Parathyroid adenoma (tissue), 2 donors: ENCODE measurements at regions not wholly inside any gene's neighbourhood (a gene's known extent, or its start where the extent isn't known, plus 50 kb on each side); places are given as distances from the start of the nearest gene placed in this dataset.

ENCODE experiments used
- H2AFZ ChIP-seq: fragments of 300-600 bp; sonication (generic); one replicate; pipeline ENCODE4 v1.7.0; 2017; ENCODE audit warnings: antibody characterized with exemption, mild to moderate bottlenecking
- H3K27ac ChIP-seq: fragments of 300-600 bp; sonication (generic); one replicate; pipeline ENCODE4 v1.7.0; 2017
- H3K27me3 ChIP-seq: fragments of 300-600 bp; sonication (generic); one replicate; pipeline ENCODE4 v1.7.0; 2017; ENCODE audit warnings: low read length; ENCODE audit not compliant: control insufficient read depth, insufficient read depth
- H3K36me3 ChIP-seq: fragments of 300-600 bp; sonication (generic); one replicate; pipeline ENCODE4 v1.7.0; 2017; ENCODE audit warnings: low read length; ENCODE audit not compliant: control insufficient read depth, insufficient read depth
- H3K4me1 ChIP-seq: fragments of 300-600 bp; sonication (generic); one replicate; pipeline ENCODE4 v1.7.0; 2017; ENCODE audit warnings: control low read depth
- H3K4me2 ChIP-seq: fragments of 300-600 bp; sonication (generic); one replicate; pipeline ENCODE4 v1.7.0; 2017; ENCODE audit warnings: low read length
- H3K4me3 ChIP-seq: fragments of 300-600 bp; sonication (generic); one replicate; pipeline ENCODE4 v1.7.0; 2017; ENCODE audit warnings: low read depth, low read length
- H3K79me2 ChIP-seq: fragments of 300-600 bp; sonication (generic); one replicate; pipeline ENCODE4 v1.7.0; 2017; ENCODE audit warnings: control low read depth
- H3K9ac ChIP-seq: fragments of 300-600 bp; sonication (generic); one replicate; pipeline ENCODE4 v1.7.0; 2017; ENCODE audit warnings: mild to moderate bottlenecking
- H3K9me3 ChIP-seq: fragments of 300-600 bp; sonication (generic); one replicate; pipeline ENCODE4 v1.7.0; 2017; ENCODE audit warnings: low read length; ENCODE audit not compliant: control insufficient read depth
- CTCF ChIP-seq: fragments of 300-600 bp; sonication (generic); IDR thresholded peaks from one replicate; pipeline ENCODE4 v1.7.0; 2017; ENCODE audit warnings: antibody characterized with exemption, mild to moderate bottlenecking
- donor health status: primary hyperparathyroidism.

GRCh38 chr4:116590648-116591047 is 494.7 kb downstream of the TRAM1L1 start:
- H3K9me3 ChIP-seq: no peaks in the 10 kb centered on the region
- no peak overlapping the region for H3K27ac ChIP-seq
- no peaks in the 10 kb centered on the region for H3K27me3 ChIP-seq
- no peak overlapping the region for H3K4me2 ChIP-seq
- no peaks in the 10 kb centered on the region for H3K79me2 ChIP-seq
- no peak overlapping the region for H3K4me3 ChIP-seq
- no peak for TF ChIP-seq CTCF
- H2AFZ ChIP-seq: no peak overlapping the region
- H3K4me1 ChIP-seq: no peaks in the 10 kb centered on the region
- H3K36me3 ChIP-seq: no peaks in the 10 kb centered on the region
- H3K9ac ChIP-seq: no peak overlapping the region

- Histone ChIP-seq H3K9ac (no peak overlapping the region), H3K4me3 (no peak overlapping the region), H3K4me1 (no peaks in the 10 kb centered on the region), H3K27me3 (no peaks in the 10 kb centered on the region), H3K4me2 (no peak overlapping the region), H3K27ac (no peak overlapping the region), H3K36me3 (no peaks in the 10 kb centered on the region), H2AFZ (no peak overlapping the region), H3K79me2 (no peaks in the 10 kb centered on the region), H3K9me3 (no peaks in the 10 kb centered on the region)
- TF ChIP-seq CTCF: no peak
Observed at GRCh38 chr4:116588783-116589182, 496.6 kb downstream of the TRAM1L1 start.

- no peak overlapping the region for H3K9ac ChIP-seq
- no peak overlapping the region for H3K4me2 ChIP-seq
Observed at GRCh38 chr4:116585246-116585645, 500.1 kb downstream of the TRAM1L1 start.

GRCh38 chr4:116577321-116577720 is 508.1 kb downstream of the TRAM1L1 start:
- Histone ChIP-seq H3K9ac (no peak overlapping the region), H3K4me3 (no peak overlapping the region), H3K27ac (no peak overlapping the region), H3K36me3 (no peaks in the 10 kb centered on the region), H3K4me1 (no peaks in the 10 kb centered on the region), H3K9me3 (no peaks in the 10 kb centered on the region), H3K27me3 (no peaks in the 10 kb centered on the region), H3K79me2 (no peaks in the 10 kb centered on the region), H2AFZ (no peak overlapping the region), H3K4me2 (no peak overlapping the region)
- TF ChIP-seq CTCF: no peak

More at GRCh38 chr4:116585246-116585645, 500.1 kb downstream of the TRAM1L1 start:
- H3K4me3 ChIP-seq: no peak overlapping the region
- H3K36me3 ChIP-seq: no peaks in the 10 kb centered on the region
- no peak for TF ChIP-seq CTCF
- H2AFZ ChIP-seq: no peak overlapping the region
- H3K9me3 ChIP-seq: no peaks in the 10 kb centered on the region
- no peaks in the 10 kb centered on the region for H3K4me1 ChIP-seq
- no peaks in the 10 kb centered on the region for H3K79me2 ChIP-seq
- no peaks in the 10 kb centered on the region for H3K27me3 ChIP-seq
- H3K27ac ChIP-seq: no peak overlapping the region

GRCh38 chr4:116573540-116573939 is 511.8 kb downstream of the TRAM1L1 start:
- Histone ChIP-seq H2AFZ (no peak overlapping the region), H3K36me3 (no peaks in the 10 kb centered on the region), H3K4me2 (no peak overlapping the region), H3K4me3 (no peak overlapping the region), H3K79me2 (no peaks in the 10 kb centered on the region), H3K9ac (no peak overlapping the region), H3K27me3 (no peaks in the 10 kb centered on the region), H3K27ac (no peak overlapping the region), H3K4me1 (no peaks in the 10 kb centered on the region), H3K9me3 (no peaks in the 10 kb centered on the region)
- no peak for TF ChIP-seq CTCF
